Activated T-cell treated with anti-CD3 and anti-CD28 coated beads, Interleukin-2, amount 50 U/mL, for 24 hours (primary cell): ENCODE measurements at regions not wholly inside any gene's neighbourhood (a gene's known extent, or its start where the extent isn't known, plus 50 kb on each side); places are given as distances from the start of the nearest gene placed in this dataset.

ENCODE experiments used
- DNase-seq: peaks from one replicate; pipeline ENCODE4 v3.0.0-alpha.2; 2020
- H3K27ac Mint-ChIP-seq: 2 replicates; pipeline ENCODE4 v1.8.0; 2020; ENCODE audit warnings: mild to moderate bottlenecking, mixed read lengths
- H3K27me3 Mint-ChIP-seq: 2 replicates; pipeline ENCODE4 v1.8.0; 2020; ENCODE audit warnings: mixed read lengths
- H3K36me3 Mint-ChIP-seq: 2 replicates; pipeline ENCODE4 v1.8.0; 2020; ENCODE audit warnings: low read depth, mixed read lengths
- H3K4me1 Mint-ChIP-seq: 2 replicates; pipeline ENCODE4 v1.8.0; 2020; ENCODE audit warnings: low read depth, mixed read lengths
- H3K4me3 Mint-ChIP-seq: 2 replicates; pipeline ENCODE4 v1.8.0; 2020; ENCODE audit warnings: mild to moderate bottlenecking, moderate library complexity, mixed read lengths
- H3K9me3 Mint-ChIP-seq: 2 replicates; pipeline ENCODE4 v1.8.0; 2020; ENCODE audit warnings: mixed read lengths

DNA sequence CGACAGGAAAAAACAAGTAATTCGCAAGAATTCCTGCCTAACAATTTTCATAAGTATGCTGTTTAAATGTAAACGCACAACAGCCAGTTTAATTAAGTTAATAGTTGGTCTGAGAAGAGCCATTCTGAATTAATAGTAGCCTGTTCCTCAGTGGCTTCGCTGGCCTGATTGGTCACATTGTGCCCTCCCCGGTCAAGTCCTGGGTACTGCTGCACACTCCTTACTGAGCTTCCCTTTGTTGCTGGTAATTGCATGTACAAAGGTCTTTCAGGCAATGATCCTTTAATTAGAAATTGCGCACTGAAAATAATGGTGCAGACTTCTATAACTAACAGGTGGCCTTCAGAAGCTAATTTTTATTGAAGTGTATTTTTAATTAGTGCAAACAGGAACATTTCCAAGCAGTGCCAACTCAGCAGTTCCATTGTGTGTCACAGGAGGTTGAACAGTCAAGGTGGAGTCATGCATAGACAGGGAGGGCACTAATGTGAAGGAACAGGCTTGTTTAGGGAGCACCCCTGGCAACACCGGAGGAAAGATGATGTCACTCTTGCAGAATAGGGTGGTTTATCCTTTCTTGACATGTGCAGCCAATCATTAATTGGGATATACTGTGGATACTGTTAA, 92.6 kb upstream of the SLC22A23 start:
- H3K27me3 Mint-ChIP-seq: peaks cover 18% of the 10 kb centered on the region
- no peaks in the 10 kb centered on the region for H3K36me3 Mint-ChIP-seq
- no peak for DNase-seq
- no peaks in the 10 kb centered on the region for H3K9me3 Mint-ChIP-seq
- no peak overlapping the region for H3K27ac Mint-ChIP-seq
- no peaks in the 10 kb centered on the region for H3K4me1 Mint-ChIP-seq
- H3K4me3 Mint-ChIP-seq: no peak overlapping the region

DNA sequence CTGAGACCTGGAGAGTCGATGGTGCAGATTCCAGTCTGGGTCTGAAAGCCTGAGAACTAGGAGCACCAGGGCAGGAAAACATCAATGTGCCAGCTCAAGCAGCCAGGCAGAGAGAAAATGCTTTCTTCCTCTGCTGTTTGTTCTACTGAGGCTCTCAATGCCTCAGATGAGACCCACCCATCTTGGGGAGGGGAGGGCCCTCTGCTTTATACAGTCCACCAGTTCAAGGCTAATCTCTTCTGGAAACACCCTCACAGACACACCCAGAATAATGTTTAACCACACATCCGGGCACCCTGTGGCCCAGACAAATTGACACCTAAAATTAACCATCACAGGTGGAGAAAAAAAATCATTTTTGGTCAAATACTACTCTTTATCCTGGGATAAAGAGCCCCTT, 89.3 kb upstream of the SLC22A23 start:
- peaks cover 13% of the 10 kb centered on the region for H3K27me3 Mint-ChIP-seq
- H3K9me3 Mint-ChIP-seq: no peaks in the 10 kb centered on the region
- H3K36me3 Mint-ChIP-seq: no peaks in the 10 kb centered on the region
- no peak for DNase-seq
- H3K4me3 Mint-ChIP-seq: no peak overlapping the region
- H3K27ac Mint-ChIP-seq: no peak overlapping the region
- no peaks in the 10 kb centered on the region for H3K4me1 Mint-ChIP-seq

DNA sequence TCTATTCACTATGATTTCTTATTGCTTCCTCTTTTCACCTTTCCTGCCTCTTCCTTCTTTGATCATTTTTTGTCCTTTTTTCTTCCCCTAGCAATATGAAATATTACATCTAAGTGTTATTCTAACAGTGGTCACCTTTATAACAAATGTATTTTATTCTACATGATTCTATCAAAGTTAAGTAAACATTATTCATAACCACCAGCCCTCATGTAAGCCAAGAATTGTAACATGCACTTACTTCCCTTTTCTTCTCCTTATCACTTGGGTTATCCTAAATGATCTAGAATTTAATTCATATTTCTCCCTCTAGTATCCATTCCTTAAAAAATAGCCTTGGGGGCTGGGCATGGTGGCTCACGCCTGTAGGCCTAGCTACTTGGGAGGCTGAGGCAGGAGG, 88.3 kb upstream of the SLC22A23 start:
- no peaks in the 10 kb centered on the region for H3K9me3 Mint-ChIP-seq
- DNase-seq: no peak
- no peak overlapping the region for H3K27ac Mint-ChIP-seq
- peaks cover 16% of the 10 kb centered on the region for H3K27me3 Mint-ChIP-seq
- no peak overlapping the region for H3K4me3 Mint-ChIP-seq
- H3K4me1 Mint-ChIP-seq: no peaks in the 10 kb centered on the region
- no peaks in the 10 kb centered on the region for H3K36me3 Mint-ChIP-seq

DNA sequence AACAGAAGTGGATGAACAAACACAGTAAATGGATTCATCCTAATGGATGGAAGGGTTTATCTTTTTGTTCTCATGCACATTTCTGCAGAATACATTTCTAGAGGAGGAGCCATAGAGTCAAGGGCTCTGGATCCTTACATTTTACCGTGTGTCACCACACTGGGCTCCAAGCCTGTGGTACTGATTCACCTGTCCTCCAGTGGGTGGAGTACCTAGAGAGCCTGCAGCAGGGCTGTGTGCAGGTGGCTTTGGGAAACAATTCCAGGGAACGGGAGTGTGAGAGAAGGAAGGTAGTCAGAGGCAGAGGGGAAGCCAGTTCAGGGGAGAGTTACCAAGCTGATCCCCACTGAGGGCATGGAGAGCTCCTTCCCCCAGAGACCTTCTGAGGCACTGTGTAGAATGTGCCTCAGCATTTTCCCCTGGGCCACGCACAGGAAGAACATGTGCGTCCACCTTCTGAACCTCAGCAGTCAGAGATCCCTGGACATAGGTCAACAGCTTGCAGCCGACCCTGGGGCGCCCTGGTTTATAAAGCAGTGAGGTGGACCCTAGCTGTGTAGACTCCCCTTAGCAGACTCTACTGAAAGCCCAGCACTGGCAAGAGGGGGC, 85.3 kb upstream of the SLC22A23 start:
- no peaks in the 10 kb centered on the region for H3K4me1 Mint-ChIP-seq
- no peaks in the 10 kb centered on the region for H3K9me3 Mint-ChIP-seq
- no peaks in the 10 kb centered on the region for H3K36me3 Mint-ChIP-seq
- peaks cover 14% of the 10 kb centered on the region for H3K27me3 Mint-ChIP-seq
- no peak for DNase-seq
- H3K27ac Mint-ChIP-seq: no peak overlapping the region
- no peak overlapping the region for H3K4me3 Mint-ChIP-seq

DNA sequence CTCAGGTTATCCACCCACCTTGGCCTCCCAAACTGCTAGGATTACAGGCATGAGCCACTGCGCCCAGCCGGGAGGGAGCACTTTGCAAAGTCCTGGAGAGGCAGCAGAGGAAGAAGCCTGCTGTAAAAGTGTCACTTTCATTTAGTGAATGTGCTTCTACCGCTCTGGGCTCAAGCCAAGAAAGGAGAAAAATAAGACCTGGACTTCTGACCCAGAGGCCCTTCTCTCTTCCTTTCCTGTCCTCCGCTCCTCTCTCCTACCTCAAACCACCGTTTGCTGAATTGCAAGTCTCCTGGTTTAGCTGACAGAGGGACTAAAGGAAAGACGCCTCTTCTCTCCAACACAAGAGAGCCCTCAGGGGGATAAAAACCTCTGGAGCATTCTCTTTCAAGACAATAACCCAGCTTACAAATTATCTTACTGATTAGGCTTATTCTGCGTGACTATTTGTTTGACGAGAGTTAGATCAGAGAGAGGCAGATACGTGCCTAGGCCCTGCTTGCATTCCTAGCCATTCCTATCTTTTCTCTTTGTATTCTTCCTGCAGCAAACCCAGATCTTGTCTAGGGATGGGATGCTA, 84.2 kb upstream of the SLC22A23 start:
- Mint-ChIP-seq H3K9me3 (no peaks in the 10 kb centered on the region), H3K36me3 (no peaks in the 10 kb centered on the region), H3K27me3 (peaks cover 14% of the 10 kb centered on the region), H3K4me3 (no peak overlapping the region), H3K27ac (no peak overlapping the region), H3K4me1 (no peaks in the 10 kb centered on the region)
- no peak for DNase-seq

DNA sequence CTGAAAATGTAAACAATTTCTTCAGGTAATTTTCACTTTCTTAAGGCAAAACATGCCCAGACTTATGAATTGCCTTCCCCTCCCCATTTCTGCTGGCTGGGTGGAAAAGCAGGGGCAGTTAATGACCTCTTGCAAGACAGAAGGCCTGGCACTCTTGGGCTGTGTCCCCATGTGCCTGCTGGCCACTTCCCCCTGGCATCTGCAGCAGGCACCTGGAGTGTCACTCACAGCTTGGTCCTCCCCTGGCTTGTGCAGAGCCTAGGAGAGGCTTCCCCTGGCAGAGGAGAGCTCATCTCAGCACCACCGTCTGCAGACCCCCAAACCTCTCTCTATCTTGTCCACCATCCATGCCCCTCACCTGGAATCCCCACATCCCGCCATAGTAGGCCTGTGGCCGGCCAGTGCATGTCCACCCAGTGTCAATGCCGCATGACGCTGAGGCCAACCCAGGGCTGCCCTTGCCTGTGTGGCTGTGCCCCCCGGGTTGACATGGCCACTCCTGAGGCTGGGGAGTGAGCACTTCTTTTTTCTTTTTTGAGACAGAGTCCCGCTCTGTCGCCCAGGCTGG, 83.5 kb upstream of the SLC22A23 start:
- no peak overlapping the region for H3K27ac Mint-ChIP-seq
- no peaks in the 10 kb centered on the region for H3K9me3 Mint-ChIP-seq
- no peaks in the 10 kb centered on the region for H3K4me1 Mint-ChIP-seq
- no peak overlapping the region for H3K4me3 Mint-ChIP-seq
- H3K36me3 Mint-ChIP-seq: no peaks in the 10 kb centered on the region
- no peak for DNase-seq
- H3K27me3 Mint-ChIP-seq: peaks cover 14% of the 10 kb centered on the region

DNA sequence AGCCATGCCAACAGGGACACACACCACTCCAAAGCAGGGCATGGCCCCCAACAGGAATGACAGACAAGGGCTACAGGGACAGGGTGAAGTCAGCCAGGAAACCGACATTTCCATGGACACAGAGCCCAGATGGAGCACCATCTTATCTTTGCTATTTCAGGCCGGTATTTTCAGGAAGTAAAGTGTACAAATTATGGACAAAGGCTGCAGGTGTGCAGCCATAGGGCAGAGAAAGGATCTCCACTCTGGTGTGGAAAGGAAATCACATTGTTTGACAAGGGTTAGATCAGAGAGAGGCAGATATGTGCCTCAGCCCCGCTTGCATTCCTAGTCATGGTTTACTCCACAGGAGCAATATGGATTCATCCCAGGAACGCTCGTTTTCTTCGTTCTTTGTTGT, 81.7 kb upstream of the SLC22A23 start:
- DNase-seq: no peak
- Mint-ChIP-seq H3K27ac (no peak overlapping the region), H3K27me3 (peaks cover 8% of the 10 kb centered on the region), H3K4me3 (no peak overlapping the region), H3K4me1 (no peaks in the 10 kb centered on the region), H3K9me3 (no peaks in the 10 kb centered on the region), H3K36me3 (no peaks in the 10 kb centered on the region)

DNA sequence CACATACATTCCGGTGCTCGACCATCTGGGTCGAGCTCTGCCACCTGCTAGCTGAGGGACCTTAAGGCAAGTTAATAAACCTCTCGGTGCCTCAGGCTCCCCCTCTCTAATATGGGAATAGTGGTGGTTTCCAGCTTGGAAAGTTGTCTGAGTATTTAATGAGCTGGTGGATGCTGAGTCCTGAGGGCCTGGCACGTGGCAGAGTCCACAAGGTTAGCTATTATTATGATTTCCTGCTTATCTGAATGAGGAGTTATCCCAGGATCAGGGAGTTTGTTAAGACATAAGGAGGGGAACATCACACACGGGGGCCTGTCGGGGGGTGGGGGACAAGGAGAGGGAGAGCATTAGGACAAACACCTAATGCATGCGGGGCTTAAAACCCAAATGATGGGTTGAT, 80.1 kb upstream of the SLC22A23 start:
- no peak for DNase-seq
- no peaks in the 10 kb centered on the region for H3K4me1 Mint-ChIP-seq
- peaks cover 8% of the 10 kb centered on the region for H3K27me3 Mint-ChIP-seq
- no peak overlapping the region for H3K27ac Mint-ChIP-seq
- H3K9me3 Mint-ChIP-seq: no peaks in the 10 kb centered on the region
- no peaks in the 10 kb centered on the region for H3K36me3 Mint-ChIP-seq
- H3K4me3 Mint-ChIP-seq: no peak overlapping the region

DNA sequence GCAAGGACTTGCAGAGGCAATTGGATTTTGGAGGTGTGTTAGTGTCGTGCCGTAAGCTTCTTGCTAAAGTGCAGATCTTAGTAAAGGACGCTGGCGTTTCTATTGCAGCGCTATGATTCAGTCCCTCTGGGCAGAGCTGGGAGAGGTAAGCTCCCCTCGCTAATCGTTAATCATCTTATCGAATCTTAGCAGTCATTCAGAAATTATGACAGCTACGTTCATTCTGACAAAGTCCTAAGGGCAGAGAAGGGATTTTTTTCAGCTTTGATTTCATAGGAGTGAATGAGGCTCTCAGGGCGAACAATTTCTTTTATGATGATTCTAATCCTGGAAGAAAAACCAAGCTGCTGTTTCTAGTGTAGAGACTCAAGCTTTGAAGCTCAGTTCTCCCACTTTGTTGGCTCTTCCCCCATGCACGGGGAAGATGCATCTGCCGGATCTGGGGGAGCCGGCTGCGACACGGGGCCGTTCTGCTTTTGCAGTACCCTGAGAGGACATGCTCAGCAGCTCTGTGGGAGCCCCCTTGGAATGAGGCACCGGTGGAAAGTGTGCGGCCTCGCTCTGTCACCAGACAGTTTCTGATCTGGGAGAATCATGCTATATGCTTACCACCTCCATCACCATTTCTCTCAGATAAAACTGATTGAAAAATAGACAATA, 79.1 kb upstream of the SLC22A23 start:
- Mint-ChIP-seq H3K9me3 (no peaks in the 10 kb centered on the region), H3K27ac (no peak overlapping the region), H3K27me3 (peaks cover 8% of the 10 kb centered on the region), H3K36me3 (no peaks in the 10 kb centered on the region), H3K4me3 (no peak overlapping the region), H3K4me1 (no peaks in the 10 kb centered on the region)
- DNase-seq: no peak

DNA sequence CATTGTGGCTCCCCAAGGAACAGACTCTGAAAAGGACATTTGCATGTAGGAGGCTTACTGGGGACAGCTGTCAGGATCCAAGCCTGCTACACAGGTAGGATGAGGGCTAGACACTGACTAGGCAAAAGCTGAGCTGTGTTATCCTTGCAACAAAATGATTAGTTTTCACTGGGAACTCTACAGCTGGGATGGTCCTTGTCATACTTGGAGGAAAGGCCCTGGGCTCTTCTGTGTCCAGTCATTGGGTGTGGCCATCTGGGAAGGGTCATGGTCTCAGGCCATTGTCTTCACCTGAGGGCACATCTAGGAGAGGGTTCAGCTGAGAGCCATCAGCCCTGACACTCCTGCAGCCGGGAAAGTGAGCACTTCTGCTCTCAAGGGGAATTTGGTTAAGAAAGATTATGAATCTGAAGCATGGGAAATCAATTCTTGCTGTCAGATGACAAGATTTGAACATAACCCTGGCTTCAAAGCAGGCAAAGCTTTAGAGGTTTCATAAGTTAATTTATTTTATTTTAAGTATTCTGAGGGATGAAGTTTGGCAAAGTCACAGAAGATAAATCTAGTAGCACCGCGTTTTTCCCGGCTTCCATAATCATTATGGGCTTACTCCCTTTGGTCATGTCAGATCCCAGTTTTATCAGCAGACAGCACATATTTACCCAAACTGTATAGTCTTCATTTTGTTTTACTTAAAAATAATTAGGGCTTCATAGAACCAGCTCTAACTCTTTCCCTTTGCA, 78.4 kb upstream of the SLC22A23 start:
- Mint-ChIP-seq H3K36me3 (no peaks in the 10 kb centered on the region), H3K9me3 (no peaks in the 10 kb centered on the region), H3K27me3 (peaks cover 7% of the 10 kb centered on the region), H3K4me3 (no peak overlapping the region), H3K27ac (no peak overlapping the region), H3K4me1 (no peaks in the 10 kb centered on the region)
- no peak for DNase-seq

DNA sequence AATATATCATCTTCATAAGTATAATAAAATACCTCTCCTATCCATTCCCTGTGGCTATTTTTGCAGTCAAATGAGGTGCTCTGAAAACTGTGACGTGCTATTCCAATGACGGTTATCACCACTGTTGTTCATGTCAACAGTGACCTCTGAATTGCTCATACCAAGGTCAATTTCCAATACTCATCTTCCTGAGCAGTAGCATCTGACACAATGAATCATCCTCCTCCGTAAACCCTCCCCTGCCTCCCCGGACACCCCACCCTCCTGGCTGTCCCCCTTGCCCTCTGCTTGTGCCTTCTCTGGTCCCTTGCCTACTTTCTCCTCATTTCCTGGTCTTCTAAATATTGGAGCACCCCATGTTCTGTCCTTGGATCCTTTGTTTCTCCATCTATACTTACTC, 77.7 kb upstream of the SLC22A23 start:
- Mint-ChIP-seq H3K4me3 (no peak overlapping the region), H3K27me3 (peaks cover 10% of the 10 kb centered on the region), H3K36me3 (no peaks in the 10 kb centered on the region), H3K4me1 (no peaks in the 10 kb centered on the region), H3K9me3 (no peaks in the 10 kb centered on the region), H3K27ac (no peak overlapping the region)
- DNase-seq: no peak

DNA sequence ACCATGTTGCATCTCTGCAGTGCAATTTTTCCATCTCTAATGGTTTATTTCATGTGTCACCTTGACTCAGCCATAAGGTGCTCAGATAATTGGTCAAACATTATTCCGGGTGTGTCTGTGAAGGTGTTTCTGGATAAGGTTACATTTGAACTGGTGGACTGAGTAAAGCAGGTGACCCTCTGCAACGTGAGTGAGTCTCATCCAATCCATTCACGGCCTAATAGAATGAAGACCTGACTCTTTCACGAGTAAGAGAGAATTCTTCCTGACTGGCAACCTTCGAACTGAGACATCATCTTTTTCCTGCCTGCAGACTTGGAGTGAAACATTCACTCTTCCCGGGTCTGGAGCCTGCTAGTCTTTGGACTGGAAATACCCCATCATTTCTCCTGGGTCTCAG, 77.1 kb upstream of the SLC22A23 start:
- Mint-ChIP-seq H3K27me3 (peaks cover 10% of the 10 kb centered on the region), H3K4me3 (no peak overlapping the region), H3K27ac (no peak overlapping the region), H3K9me3 (no peaks in the 10 kb centered on the region), H3K36me3 (no peaks in the 10 kb centered on the region), H3K4me1 (no peaks in the 10 kb centered on the region)
- DNase-seq: no peak

DNA sequence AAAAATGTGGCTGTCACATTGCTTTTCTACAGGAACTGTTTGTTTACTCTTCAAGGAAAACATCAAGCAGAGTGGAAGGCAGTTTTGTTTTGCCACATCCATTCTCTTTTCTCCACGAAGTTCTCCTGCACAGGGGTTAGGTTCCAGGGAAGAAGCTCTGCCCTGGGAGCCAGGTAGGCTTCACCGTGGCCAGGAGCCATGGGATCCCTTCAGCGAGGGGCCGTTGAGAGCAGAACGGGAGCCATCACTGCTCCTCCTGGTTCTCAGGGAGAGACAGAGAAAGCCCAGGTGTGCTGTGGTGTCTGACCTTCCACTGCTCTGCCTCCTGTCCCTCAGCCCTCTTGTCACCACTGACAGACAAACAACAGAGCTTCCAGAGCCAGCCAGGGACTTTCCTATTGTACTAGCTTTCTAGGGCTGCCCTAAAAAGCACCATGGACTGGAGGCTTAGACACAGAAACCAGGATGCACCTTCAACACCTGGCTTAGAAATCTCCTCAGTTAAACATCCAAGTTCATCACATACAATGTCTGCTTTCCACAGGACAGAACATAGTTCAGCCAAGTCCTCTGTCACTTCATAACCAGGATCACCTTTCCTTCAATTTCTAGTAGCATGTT, 75.6 kb upstream of the SLC22A23 start:
- H3K4me3 Mint-ChIP-seq: no peak overlapping the region
- H3K4me1 Mint-ChIP-seq: no peaks in the 10 kb centered on the region
- H3K36me3 Mint-ChIP-seq: no peaks in the 10 kb centered on the region
- H3K27me3 Mint-ChIP-seq: peaks cover 5% of the 10 kb centered on the region
- no peak for DNase-seq
- H3K9me3 Mint-ChIP-seq: no peaks in the 10 kb centered on the region
- no peak overlapping the region for H3K27ac Mint-ChIP-seq

DNA sequence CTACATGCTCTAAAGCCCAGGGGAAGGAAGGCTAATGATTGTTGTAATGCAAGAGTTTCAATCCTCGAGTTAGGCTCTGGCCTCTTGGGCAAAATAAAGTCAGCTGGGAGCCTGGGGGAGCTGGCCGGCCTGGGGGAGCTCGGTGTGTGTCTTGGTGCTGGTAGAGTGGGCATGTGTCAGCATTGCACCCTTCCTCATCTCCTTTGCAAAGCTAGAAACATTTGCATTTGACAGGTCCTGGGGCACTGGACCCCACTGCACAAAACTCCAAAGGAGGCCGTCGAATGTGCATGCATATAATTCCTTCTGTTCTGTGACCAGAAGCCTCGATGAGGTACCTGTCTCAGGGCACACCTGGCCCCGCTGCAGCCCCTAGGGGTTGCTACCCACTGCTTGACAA, 74.6 kb upstream of the SLC22A23 start:
- H3K27me3 Mint-ChIP-seq: peaks cover 5% of the 10 kb centered on the region
- no peaks in the 10 kb centered on the region for H3K4me1 Mint-ChIP-seq
- no peak for DNase-seq
- H3K27ac Mint-ChIP-seq: no peak overlapping the region
- no peaks in the 10 kb centered on the region for H3K36me3 Mint-ChIP-seq
- H3K9me3 Mint-ChIP-seq: no peaks in the 10 kb centered on the region
- no peak overlapping the region for H3K4me3 Mint-ChIP-seq
